ENCODE measurements at regions not wholly inside any gene's neighbourhood (a gene's known extent, or its start where the extent isn't known, plus 50 kb on each side); places are given as distances from the start of the nearest gene placed in this dataset.
A peak's percentile ranks its signal among the peaks of the same experiment; 100 is the strongest.

DNA sequence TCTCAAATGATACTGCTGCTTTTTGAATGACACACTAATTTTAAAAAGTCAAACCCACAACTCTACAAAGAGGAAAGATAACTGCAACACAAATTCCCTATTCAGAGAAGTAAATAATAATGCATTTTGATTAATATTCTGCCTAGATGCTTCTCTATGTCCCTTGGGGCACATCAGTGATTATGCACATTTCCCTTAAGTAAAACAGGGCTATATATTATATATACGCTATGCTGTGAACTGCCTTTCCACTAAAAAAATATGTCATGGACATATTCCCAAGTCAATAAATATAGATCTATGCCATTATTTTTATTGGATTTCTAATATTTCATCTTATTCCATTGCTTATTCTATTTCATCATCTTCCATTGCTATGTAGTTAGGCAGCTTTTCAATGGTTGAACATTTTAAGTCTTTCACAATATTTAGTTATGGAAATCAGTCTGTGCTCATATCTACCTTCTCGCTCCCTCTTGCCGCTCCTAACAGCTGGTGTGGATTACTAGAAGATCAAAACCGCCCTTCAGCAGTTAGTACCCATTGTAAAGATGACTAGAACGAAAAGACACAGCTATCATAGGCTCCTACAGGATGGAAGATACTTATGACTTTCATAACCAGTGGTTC, 468.2 kb upstream of the GOT2 start:
- no peak for DNase-seq (ENCODE audit: low spot score)
- FAIRE-seq = no peak

DNA sequence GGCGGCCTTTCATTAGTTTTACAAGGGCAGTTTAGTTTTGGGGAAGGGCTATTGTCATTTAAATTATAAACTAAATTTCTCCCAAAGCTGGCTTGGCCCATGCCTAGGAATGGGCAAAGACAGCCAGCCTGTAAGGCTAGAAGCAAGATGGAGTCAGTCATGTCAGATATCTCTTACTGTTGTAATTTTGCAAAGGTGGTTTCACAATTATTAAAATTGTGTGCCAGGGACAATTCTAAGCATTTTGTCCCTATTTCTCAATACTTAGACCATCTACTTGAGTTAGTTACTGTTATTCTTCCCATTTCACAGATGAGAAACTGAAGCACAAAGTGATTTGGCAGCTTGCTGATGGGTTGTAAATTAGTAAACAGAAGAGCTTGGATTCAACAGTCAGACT, 467.7 kb upstream of the GOT2 start:
- DNase-seq (ENCODE audit: low spot score) (no peak), FAIRE-seq (no peak)

DNA sequence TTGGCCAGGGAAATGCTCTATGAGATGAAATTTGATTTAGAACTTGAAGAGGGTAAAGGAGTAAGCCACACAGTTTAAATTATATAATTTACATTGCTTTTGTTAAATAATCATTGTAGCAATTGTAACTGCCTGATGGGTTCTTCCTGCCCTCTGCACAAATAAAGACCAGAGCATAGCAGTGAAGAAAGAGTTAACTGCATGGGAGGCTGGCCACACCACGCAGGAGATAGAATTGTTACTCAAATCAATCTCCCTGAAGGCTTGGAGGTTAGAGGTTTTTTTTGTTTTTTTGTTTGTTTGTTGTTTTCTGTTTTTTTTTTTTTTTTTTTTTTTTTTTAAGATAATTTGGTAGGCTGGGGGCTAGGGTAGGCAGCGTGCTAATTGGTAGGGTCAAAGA, 467.0 kb upstream of the GOT2 start:
- FAIRE-seq = no peak
- DNase-seq (ENCODE audit: low spot score) = no peak

DNA sequence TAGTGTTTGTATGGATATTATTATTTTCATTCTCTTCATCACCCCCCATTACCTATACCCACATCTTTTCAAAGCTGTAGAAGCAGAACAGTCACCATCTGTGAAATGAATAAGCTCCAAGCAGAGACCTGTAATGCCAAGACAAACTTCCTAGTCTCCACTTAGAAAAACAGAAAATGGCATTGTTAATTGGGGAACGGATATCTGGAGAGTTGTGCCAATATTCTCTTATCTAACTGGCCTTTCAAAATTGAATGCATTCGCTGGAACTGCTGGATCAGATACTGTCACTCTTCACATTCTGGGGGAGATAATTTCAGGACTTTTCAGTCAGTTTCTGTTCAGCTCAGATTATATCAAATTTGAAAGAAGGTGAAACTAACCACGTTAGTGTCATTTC, 464.4 kb upstream of the GOT2 start:
- DNase-seq (ENCODE audit: low spot score) (no peak), FAIRE-seq (no peak)

DNA sequence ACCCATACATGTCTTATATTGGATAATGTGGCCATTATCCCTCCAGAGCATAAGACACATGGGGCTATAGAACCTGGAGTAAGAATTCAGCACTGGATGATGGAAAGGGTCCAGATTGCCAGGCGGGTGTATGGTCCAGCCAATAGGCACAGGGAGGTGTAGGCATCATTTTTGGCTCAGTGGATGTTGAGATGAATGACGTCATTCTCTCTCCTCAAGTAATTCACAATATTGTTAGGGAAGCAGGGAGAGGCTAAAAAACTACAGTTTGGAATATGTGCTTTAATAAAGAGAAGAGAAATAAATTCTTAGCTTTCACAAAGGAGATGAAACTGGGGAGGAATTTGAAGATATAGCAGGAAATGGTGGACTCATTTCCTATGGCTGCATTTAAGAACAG, 461.1 kb upstream of the GOT2 start:
- FAIRE-seq (no peak), DNase-seq (ENCODE audit: low spot score) (no peak)

DNA sequence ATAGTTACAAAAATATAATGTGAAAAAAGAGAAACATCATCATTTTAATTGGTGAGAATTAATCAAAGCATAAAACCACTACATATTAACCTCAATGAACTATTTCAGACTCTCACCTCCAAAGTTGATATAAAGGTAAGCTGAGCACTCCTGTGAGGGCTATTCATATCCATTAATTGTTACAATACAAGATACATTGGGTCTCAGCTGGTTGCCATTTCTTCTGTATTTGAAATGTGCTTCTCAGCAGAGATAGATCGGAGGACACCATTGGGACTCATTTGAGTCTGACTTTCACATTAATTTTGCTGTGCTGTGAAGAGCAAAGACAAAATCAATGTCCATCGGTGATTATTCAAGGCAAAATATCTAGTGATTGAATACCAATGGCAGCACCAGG, 459.5 kb upstream of the GOT2 start:
- DNase-seq (ENCODE audit: low spot score) = no peak
- FAIRE-seq = no peak

DNA sequence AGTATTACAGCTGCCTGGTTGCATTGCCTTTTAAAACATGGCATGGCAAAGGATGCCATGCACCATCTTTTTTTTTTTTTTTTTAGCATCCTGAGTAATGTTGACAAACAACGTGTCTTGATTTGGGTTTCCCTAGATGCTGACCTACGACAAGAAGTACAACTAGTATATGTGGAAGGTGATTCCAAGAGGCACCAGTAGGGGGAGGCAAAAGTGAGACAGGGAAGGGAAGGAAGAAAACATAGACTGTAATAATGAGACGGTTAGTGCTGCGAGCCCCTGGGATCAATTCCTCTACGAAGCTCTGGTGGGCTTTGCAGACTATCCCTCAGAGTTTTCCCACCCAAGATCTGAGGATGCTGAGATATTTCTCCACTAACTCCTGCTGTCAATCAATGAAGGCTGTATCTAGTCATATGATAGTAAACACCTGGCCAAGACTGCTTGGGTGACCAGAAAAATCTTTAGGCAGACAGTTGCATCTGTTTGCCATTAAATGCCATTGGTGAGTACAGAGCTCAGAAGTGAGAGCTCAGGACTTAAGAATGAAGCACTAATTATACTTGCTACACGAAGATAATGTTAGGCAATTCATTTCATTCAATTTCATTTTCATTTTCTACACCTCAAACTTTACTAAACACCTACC, 458.6 kb upstream of the GOT2 start:
- DNase-seq (ENCODE audit: low spot score) (peak; percentile 18), FAIRE-seq (no peak)

DNA sequence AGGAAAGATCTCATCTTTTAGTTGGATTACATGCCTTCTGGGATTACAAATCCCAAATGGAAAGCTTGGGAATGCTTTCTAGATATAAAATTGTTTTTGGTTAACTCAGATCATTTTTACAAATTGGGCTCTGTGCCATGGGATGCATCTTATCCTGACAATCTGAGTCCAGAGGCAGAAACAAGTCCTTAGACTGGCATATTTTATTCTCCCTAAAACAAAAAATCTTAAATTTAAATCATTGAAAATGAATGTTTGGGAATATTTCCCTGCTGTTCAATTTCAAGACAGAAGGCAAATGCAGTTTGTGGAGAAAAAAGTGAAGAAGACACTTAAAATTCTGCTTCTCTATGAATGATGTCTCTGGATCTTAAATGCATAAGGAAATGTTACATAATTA, 456.6 kb upstream of the GOT2 start:
- FAIRE-seq (no peak), DNase-seq (ENCODE audit: low spot score) (no peak)

DNA sequence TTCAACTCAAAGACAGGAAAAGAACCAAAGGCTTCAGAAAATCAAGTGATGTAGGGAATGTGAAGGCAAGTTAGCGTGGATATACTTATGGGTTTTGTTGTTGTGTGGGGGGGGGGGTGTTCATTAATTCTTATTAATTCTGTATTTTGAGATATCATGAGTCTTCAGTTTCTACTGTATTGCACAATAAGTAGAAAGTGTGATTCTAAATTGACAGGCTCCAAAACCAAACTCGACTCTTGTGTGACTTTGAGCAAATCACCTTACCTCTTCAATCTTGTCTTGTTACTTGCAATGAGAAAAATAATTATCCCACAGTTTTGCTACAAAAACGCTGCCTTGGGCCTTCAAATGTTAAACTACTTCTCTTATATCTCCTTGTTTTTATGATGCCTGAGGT, 453.9 kb upstream of the GOT2 start:
- no peak for FAIRE-seq

DNA sequence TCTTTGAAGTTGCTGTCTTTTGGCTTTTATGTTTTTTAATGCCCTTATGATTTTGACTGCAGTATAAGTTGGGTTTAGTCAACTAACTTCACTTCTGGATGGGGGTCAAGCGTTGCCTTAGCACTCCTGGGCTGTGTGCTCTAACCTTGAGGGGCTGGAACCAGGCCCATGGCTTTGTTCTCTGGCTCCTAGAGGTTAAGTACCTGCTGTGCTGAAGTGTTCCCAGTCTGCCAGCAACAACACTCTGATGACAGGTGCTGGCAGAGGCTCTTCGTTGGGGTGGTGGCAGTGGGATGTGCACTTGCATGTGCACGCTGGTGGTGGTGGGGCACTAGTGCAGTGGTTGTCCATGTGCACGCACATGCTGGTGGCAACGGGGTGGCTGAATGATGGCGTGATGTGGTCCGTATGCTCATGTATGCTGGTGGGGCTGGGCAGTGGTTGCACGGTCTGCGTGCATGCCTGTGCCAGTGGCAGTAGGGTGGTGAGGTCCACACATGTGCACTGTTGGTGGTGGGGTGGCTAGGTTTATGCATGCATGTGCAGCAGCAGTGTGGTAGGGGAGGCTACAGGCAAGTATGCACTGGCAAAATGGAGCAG, 447.8 kb upstream of the GOT2 start:
- DNase-seq (ENCODE audit: low spot score) (no peak), FAIRE-seq (peak; percentile 35)

More for the DNA sequence above, 453.9 kb upstream of the GOT2 start:
- no peak for DNase-seq (ENCODE audit: low spot score)

DNA sequence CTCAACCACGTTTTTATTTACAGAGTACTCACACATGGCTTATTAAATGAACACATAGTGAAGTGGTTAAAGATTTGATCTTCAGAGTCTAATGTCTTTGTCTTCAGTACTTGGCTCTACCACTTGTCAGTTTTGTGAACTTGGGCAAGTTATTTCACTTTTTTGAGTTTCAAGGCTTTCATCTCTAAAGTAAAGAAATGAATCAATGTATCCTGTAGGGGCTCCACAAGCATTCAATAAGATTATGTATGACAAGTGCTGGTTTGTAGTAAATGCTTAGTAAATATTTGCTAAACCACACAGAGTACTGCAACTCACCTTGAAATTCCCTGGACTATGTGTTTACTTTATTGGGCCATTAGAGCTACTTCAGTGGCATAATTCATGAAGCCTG, 446.0 kb upstream of the GOT2 start:
- DNase-seq (ENCODE audit: low spot score) (no peak), FAIRE-seq (no peak)

DNA sequence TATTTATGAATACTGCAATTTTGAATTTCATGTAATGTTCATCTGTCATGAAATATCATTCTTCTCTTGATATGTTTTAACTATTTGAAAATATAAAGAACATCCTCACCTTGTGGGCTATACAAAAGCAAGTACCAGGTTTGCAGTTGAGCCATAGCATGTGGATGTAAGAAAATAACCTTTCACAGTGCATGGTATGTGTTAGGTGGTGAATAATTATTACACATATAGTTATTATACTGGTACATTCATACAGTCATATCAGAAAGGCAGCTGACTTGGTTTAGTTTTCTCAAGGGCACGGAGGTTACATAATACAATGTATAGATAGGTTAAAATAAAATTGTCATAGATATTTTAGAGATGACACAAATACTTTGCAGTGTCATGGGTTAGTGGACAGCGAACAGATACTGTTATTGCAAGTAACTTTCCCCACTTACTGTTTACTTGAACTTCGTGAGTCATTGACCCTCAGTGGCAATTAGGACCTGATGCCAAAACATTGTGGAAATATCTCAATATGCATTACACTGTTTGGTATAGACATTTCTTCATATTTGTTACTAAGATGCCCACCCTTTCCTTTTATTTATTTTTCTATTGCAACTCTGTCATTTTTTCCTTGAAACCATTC, 445.4 kb upstream of the GOT2 start:
- FAIRE-seq = no peak

DNA sequence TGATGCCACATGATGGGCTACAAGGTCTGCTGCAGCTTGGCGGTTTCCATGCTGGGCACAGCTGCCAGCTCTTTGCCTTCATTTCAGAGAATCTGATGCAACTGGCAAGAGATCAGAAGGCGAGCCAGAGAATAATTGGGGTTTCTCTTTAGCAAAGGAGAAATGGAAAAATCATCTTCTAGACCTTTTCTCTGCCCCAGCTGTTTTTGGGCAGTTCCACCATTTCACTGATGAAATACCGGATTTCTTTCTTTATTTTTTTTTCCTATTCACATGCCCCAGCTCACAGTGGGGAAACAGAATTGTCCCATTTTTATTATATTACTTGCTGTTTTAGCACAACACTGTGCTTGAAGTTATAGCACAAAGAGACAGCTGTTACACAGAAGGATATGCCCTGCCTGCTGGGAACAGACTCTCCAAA, 439.3 kb upstream of the GOT2 start:
- DNase-seq (ENCODE audit: low spot score) (no peak), FAIRE-seq (no peak)

More for the DNA sequence above, 445.4 kb upstream of the GOT2 start:
- no peak for DNase-seq (ENCODE audit: low spot score)

DNA sequence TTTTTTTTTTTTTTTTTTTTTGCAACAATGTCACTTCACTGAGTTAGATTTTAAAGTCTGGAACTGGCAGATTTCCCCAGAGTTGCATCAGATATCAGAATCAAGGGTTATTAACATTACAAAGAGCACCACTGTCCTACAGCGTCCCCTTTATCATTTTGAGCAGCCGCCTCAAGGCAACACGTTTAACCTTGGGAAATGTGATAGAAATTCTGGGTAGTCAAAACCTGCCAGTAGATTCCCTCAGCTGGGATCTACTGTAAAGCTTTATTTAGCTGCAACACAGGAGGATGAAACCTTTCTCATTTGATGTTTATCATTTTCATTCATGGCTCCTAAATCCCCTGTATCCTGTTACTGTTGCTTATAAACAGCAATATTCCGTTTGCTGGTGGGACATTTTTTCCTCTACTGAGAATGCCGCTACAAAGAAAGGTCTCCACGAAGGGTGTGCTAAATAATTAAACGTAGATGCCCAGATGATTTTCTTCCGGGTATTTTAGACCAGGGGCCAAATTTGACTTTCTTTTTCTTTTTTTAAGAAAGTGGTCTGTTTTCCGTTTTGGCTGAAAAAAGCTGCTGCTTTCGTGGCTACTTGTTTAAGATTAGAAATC, 436.1 kb upstream of the GOT2 start:
- no peak for FAIRE-seq
- no peak for DNase-seq (ENCODE audit: low spot score)

DNA sequence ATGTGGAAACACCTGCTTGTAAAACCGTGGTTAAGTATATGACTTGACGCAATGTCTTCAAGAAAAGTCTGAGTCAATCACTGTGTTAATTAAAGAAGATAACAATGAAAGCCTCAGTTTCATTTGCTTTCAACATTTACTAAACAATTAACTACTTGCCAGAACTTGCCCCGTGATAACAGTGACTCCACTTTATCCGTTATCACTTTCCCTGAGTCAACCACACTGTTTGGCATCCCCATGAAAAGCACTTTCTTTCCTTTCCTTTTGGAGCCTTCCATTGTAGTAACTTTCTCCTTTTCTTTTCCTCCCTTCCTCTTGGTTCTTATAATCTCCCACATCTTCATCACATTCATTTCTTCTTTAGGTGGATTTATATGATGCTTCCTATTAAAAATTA, 435.1 kb upstream of the GOT2 start:
- DNase-seq (ENCODE audit: low spot score) = no peak
- no peak for FAIRE-seq

DNA sequence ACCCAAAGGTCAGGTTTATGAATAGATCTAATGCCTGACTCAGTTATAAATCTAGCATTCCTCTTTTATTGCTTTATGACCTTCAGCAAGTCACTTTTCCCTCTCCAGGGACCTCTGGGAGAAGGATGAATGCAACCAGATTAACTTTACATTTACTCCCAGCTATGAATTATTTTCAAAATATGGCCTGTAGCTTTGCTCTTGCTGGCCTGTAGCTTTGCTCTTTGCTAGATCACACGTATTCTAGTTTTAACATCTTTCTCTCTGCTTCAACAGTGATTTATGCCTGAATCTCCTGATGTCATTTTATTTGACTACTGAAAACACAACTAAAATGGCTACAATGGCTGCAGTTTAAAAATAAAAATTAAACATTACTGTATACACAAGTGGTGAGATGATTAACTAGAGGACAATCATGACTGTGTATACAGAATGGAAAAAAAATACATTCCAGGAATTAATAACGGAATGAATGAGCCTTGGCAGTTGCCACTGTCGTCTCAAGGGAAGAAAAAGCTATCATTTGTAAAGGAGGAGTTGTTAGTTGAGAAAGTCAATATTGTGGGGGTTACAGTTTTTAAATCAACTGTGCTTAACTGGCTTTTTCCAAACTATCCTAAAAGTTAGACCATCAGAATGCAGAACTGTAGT, 434.5 kb upstream of the GOT2 start:
- DNase-seq (ENCODE audit: low spot score) (no peak), FAIRE-seq (no peak)

DNA sequence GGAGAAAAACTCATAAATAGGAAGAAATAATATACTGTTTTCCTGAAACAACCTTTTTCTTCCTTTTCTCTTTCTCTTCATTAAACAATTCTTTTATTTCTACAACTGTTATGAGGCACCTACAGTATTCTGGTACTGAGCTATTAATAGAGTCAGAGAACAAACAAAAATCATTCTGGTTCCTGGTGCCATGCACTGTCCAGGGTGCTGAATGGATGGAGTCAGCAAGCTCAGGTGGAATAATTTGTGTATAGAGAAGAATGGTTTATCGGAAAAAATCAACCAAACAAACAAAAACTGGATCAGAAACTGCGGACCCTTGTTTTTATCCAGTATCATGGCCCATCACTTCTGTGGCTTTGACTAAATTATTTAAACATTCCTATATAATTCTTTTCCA, 430.3 kb upstream of the GOT2 start:
- no peak for FAIRE-seq
- DNase-seq (ENCODE audit: low spot score) = peak; percentile 22

DNA sequence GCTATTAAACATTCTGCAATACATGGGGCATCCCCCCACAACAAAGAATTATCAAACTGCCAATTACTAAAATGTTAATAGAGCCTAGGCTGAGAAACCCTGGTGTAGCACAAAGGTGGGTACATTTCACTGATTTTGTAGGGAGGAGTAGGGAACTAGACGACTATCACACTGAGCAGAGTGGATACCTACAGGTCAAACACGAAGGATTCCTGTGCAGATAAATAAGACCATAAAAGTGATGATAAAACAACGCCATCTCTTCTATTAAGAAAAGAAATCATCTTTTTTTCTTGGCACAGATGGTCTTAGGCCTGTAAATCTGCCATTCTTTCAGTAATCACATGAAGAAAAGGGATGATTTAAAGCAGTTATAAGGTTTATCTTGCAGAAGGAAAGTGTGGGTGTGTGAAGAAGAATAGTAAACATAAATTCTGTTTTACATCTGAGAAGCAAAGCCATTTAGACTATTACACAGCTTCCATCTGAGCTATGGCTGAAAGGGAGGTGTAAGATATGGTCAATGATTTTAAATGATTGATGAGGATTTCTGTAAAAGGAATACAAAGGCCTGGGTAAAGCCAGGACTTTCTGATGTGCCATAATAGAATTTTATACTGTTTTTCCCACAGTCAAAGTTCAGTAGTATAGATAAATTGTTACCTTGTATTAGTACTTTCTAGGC, 429.4 kb upstream of the GOT2 start:
- FAIRE-seq = no peak
- DNase-seq (ENCODE audit: low spot score) = no peak

DNA sequence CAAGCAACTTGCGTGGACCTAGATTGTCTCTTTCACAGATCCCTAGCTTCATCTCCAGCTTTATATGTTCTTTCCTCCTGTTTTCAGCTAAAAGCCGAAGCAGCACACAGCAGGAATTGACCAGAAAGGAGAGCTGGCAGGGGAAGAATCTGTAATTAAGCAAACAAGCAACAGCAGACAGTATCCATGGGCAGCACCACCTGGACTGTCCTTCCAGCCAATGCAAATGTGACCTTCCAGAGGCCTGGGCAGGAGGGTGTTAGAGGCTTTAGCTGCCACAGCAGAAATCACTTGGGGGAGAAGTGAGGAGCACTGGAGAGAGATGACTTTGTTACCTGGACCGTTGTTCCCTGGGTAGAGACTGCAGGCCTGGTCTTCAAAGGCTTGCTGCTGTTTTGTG, 427.6 kb upstream of the GOT2 start:
- DNase-seq (ENCODE audit: low spot score) (no peak), FAIRE-seq (no peak)

DNA sequence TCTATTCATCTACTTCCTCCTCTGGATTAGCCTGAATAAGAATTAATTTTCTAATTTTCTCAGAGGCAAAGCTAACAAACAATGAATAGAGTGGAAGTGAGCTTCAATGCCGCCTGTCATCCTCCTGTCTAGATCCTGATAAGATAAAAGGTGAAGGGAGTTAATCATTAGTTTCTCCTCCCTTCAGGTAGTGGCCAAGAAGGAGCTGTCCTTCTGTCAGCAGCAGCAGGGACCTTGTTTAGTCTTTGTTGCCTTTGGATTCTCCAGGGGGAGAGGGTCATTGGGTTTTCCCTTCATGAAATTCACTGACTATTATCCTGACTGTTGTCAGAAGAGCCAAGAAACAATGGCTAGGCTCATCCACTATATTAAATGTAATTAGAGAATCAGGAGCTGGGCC, 420.2 kb upstream of the GOT2 start:
- DNase-seq (ENCODE audit: low spot score) = no peak
- FAIRE-seq = no peak

DNA sequence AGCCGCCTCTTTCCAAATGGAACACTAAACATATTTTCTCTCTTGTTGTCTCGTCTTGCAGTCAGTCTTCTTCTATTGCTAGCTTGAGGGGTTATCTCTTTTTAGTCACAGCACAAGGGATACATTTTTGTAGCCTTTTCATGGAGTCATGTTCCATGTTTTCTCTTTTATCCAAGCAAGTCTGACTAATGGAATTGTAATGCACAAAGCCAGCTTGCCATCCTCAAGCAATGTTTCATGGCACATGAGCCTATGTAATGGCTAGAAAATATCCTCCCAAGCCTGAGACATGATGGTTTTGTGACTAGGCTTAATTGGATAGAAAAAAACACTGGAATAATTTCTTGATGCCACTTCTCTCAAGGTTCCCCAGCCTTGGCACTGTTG, 414.6 kb upstream of the GOT2 start:
- FAIRE-seq (no peak), DNase-seq (ENCODE audit: low spot score) (no peak)

Measured in urothelium cell line (cell line).